Psoas muscle (tissue), 7 donors: ENCODE measurements at regions not wholly inside any gene's neighbourhood (a gene's known extent, or its start where the extent isn't known, plus 50 kb on each side); places are given as distances from the start of the nearest gene placed in this dataset.
"Not testable (repeated sequence)": the region's sequence is repeated elsewhere in the genome, so short reads cannot be mapped to it uniquely, and the experiment has no call there.

Experiments
- ATAC-seq, 4 donors: fragments of 200-7000 bp; cut with Tn5 transposase; one replicate each; pipeline ENCODE4 v1.9.1; 2020; ENCODE audit warnings: moderate library complexity in 3 of 4, mild to moderate bottlenecking in 2 of 4
- DNase-seq, 2 donors: peaks; one replicate each; pipeline ENCODE4 v3.0.0-alpha.2; 2020
- H3K27ac ChIP-seq: fragments of 200-600 bp; one replicate; pipeline ENCODE4 v1.8.0; 2022
- H3K27me3 ChIP-seq, 3 donors: fragments of 200-600 bp in 1 of 3; one replicate each; pipeline versions ENCODE4 v1.6.1 to v1.8.0; 2013 to 2022; ENCODE audit warnings: low read length in 2 of 3, mild to moderate bottlenecking in 2 of 3, moderate library complexity in 1 of 3; ENCODE audit not compliant: insufficient read depth in 3 of 3
- H3K36me3 ChIP-seq, 2 donors: fragments of 200-600 bp in 1 of 2; one replicate each; pipeline versions ENCODE4 v1.6.1 to v1.8.0; 2013 to 2022; ENCODE audit warnings: low read depth in 1 of 2, mild to moderate bottlenecking in 1 of 2, moderate library complexity in 1 of 2; ENCODE audit not compliant: insufficient read depth in 1 of 2
- H3K4me1 ChIP-seq: fragments of 200-600 bp; one replicate; pipeline ENCODE4 v1.8.0; 2022
- H3K4me3 ChIP-seq: fragments of 200-600 bp; one replicate; pipeline ENCODE4 v1.8.0; 2022; ENCODE audit warnings: mild to moderate bottlenecking
- H3K9me3 ChIP-seq: fragments of 200-600 bp; one replicate; pipeline ENCODE4 v1.8.0; 2022
- WGBS, 3 donors: extraction: QIAGEN DNeasy Blood & Tissue Kit; methylation state at CpG; one replicate each; pipeline versions ENCODE4 v1.1.6 to v1.1.7; 2013; 5-methylcytosine and 5-hydroxymethylcytosine counted together
- intact Hi-C, 2 donors: fragments of 100-400 bp; cut with DNase I; formaldehyde crosslinking; loops; one replicate each; pipeline versions ENCODE4 v1.11.0 to v1.14.2; 2022
- TF ChIP-seq, protein P1 (sequence below): fragments of 200-600 bp; IDR thresholded peaks from one replicate; pipeline ENCODE4 v1.8.0; 2022; ENCODE audit warnings: antibody characterized with exemption
- donor health status: healthy with polysubstance abuse.
- donor health status: DM: no; HTN: no; CAD: no; lungs with moderate emphysema.
- donor health status: Bipolar disorder and iron deficiency.
- donor health status: healthy.
- donor health status: DM: yes; HTN: yes; CAD: no.
- donor health status: DM: no; HTN: no; CAD: no.
- donor health status: DM: yes; HTN: yes; CAD: no.

- DNase-seq, H3K9me3 ChIP-seq, H3K4me1 ChIP-seq, H3K27ac ChIP-seq, ATAC-seq, H3K36me3 ChIP-seq, intact Hi-C loops, H3K4me3 ChIP-seq, H3K27me3 ChIP-seq: not testable (repeated sequence)
- 60 to 70% (median 68%) methylated on average over 2 of the region's 2 CpGs for WGBS, 3 donors
These were observed 50.3 kb upstream of the AGTPBP1 start for GRCh38 chr9:85792057-85792456.

GRCh38 chr9:85802978-85803695 lies 61.4 kb upstream of the AGTPBP1 start:
- H3K27ac ChIP-seq, DNase-seq, H3K9me3 ChIP-seq, H3K4me3 ChIP-seq, ATAC-seq, H3K27me3 ChIP-seq: not testable (repeated sequence)
- intact Hi-C loops, result loop anchor here in 1 of 2 donors (10.0 kb wide), 1 partner anchor 142 kb away; the partner anchor contains the start of gene NAA35
- WGBS, 3 donors, result 44 to 52% (median 46%) methylated on average over 6 of the region's 6 CpGs
- H3K36me3 ChIP-seq, result peaks cover 2 to 12% of the 10 kb centered on the region in 2 donors
- H3K4me1 ChIP-seq, result peaks cover 17% of the 10 kb centered on the region

DNA sequence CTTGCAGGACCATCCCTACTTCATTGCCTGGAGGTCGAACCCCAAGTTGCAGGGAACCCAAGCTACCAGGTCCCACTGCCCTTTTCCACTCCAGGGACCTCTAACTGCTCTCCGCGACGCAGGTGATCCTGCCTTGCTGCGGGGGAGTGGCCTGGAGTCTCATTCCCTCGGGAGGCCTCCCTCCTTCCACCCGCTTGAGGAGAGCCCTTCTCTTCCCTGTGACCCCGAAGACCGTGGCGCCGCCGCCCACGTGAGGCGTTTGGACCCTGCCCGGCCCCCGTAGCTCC lies 63.0 kb upstream of the AGTPBP1 start:
- WGBS, 3 donors, result 0 to 1% (median 0%) methylated on average over 14 to 16 of the region's 16 CpGs
- intact Hi-C loops, result loop anchor here (5.0 to 10.0 kb wide), 2 partner anchors 62 to 140 kb away; partner anchors contain the start of genes AGTPBP1 (in 1 of the 2) and NAA35 (in 1 of the 2)
- Histone ChIP-seq H3K27ac (peak overlapping the region; percentile 90), H3K4me3 (peak overlapping the region; percentile 92), H3K4me1 (peaks cover 21% of the 10 kb centered on the region), H3K36me3 (peaks cover 2 to 23% of the 10 kb centered on the region in 2 donors)
- not testable (repeated sequence) for ATAC-seq, H3K27me3 ChIP-seq, H3K9me3 ChIP-seq, DNase-seq

GRCh38 chr9:85805134-85806005 lies 63.6 kb upstream of the AGTPBP1 start:
- DNase-seq (peak; percentile 85 to 92), ATAC-seq (peak; percentile 92 to 95 (median 93))
- WGBS, 3 donors, result 0 to 1% (median 1%) methylated on average over 42 to 111 of the region's 111 CpGs
- H3K36me3 ChIP-seq, result peaks cover 2 to 23% of the 10 kb centered on the region in 2 donors
- H3K27me3 ChIP-seq, H3K9me3 ChIP-seq: not testable (repeated sequence)
- peaks cover 23% of the 10 kb centered on the region for H3K4me1 ChIP-seq
- TF ChIP-seq, protein P1, sequence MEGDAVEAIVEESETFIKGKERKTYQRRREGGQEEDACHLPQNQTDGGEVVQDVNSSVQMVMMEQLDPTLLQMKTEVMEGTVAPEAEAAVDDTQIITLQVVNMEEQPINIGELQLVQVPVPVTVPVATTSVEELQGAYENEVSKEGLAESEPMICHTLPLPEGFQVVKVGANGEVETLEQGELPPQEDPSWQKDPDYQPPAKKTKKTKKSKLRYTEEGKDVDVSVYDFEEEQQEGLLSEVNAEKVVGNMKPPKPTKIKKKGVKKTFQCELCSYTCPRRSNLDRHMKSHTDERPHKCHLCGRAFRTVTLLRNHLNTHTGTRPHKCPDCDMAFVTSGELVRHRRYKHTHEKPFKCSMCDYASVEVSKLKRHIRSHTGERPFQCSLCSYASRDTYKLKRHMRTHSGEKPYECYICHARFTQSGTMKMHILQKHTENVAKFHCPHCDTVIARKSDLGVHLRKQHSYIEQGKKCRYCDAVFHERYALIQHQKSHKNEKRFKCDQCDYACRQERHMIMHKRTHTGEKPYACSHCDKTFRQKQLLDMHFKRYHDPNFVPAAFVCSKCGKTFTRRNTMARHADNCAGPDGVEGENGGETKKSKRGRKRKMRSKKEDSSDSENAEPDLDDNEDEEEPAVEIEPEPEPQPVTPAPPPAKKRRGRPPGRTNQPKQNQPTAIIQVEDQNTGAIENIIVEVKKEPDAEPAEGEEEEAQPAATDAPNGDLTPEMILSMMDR, result peak; percentile 12
- intact Hi-C loops, result loop anchor here (5.0 to 10.0 kb wide), 2 partner anchors 63 to 139 kb away; partner anchors contain the start of genes AGTPBP1 (in 1 of the 2) and NAA35 (in 1 of the 2)
- H3K4me3 ChIP-seq, result peak overlapping the region; percentile 92
- peak overlapping the region; percentile 90 for H3K27ac ChIP-seq

GRCh38 chr9:85808329-85808728 lies 66.6 kb upstream of the AGTPBP1 start:
- peaks cover 2 to 26% of the 10 kb centered on the region in 2 donors for H3K36me3 ChIP-seq
- H3K9me3 ChIP-seq, H3K4me3 ChIP-seq, ATAC-seq, H3K27me3 ChIP-seq, DNase-seq, H3K27ac ChIP-seq: not testable (repeated sequence)
- intact Hi-C loops, result loop anchor here (5.0 to 10.0 kb wide), 2 partner anchors 66 to 136 kb away; partner anchors contain the start of genes AGTPBP1 (in 1 of the 2) and NAA35 (in 1 of the 2)
- WGBS, 3 donors, result 94 to 98% (median 95%) methylated on average over 2 of the region's 2 CpGs
- H3K4me1 ChIP-seq, result peaks cover 23% of the 10 kb centered on the region

DNA sequence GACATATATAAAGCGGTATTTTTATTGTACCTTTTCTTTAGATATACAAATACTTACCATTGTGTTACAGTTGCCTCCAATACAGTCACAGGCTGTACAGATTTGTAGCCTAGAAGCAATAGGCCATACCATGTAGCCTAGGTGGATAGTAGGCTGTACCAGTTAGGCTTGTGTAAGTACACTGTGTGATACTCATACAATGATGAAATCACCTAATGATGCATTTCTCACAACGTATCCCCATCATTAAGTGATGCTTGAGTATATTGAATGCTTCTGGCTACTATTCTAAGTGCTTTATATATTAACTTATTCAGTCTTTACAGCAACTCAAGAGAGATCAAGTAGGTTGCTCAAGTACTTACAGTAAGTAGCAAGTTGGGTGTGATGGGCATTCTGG lies 71.6 kb upstream of the AGTPBP1 start:
- H3K9me3 ChIP-seq, H3K4me3 ChIP-seq, intact Hi-C loops, H3K27ac ChIP-seq, H3K27me3 ChIP-seq, DNase-seq: not testable (repeated sequence)
- 88 to 96% (median 92%) methylated on average over 2 of the region's 2 CpGs for WGBS, 3 donors
- Histone ChIP-seq H3K36me3 (peaks cover 0 to 12% of the 10 kb centered on the region in 2 donors), H3K4me1 (peaks cover 19% of the 10 kb centered on the region)
- ATAC-seq, result peak in 1 of 4 donors; percentile 45

DNA sequence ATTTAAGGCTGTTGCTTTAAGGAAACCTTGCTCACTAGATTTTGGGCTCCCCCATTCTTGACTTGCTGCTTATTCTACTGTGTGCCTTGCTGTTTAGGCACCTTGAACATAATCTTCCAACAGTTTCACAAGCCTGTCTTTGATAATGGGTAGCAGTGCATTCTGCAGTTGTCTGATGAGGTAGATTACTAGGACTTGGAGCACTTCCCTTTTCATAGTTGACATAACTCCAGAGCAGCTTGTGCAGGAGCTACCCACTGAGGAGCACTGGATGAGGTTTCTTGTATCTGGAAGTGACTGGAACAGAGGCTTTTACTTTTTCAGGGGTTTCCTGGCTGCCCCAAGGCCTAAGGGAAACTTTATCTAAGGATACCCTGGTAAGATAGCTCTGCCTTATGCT lies 73.0 kb upstream of the AGTPBP1 start:
- ATAC-seq, result peak in 3 of 4 donors; percentile 85 to 88 (median 87)
- intact Hi-C loops, H3K27me3 ChIP-seq, H3K4me3 ChIP-seq, H3K27ac ChIP-seq, H3K9me3 ChIP-seq, DNase-seq, H3K36me3 ChIP-seq: not testable (repeated sequence)
- H3K4me1 ChIP-seq, result peaks cover 14% of the 10 kb centered on the region
